ENCODE measurements at regions not wholly inside any gene's neighbourhood (a gene's known extent, or its start where the extent isn't known, plus 50 kb on each side); places are given as distances from the start of the nearest gene placed in this dataset.

GRCh38 chr7:46352004-46352954, 431.2 kb upstream of the IGFBP3 start:
- no peaks in the 10 kb centered on the region for H3K4me1 ChIP-seq
- no peak overlapping the region for H3K4me3 ChIP-seq
- H3K27ac ChIP-seq: no peak overlapping the region
- no peak for DNase-seq (ENCODE audit: extremely low spot score in 2 of 2)
- H3K36me3 ChIP-seq: no peaks in the 10 kb centered on the region
- no peaks in the 10 kb centered on the region for H3K9me3 ChIP-seq
- TF ChIP-seq CTCF (IDR thresholded peaks at IDR 0.05) (peak in 2 of 3 experiments; percentile 11 to 14), POLR2AphosphoS5 (IDR thresholded peaks at IDR 0.05; ENCODE audit: insufficient read depth in 1 of 2, low read depth in 1 of 2) (no peak), POLR2A (IDR thresholded peaks at IDR 0.05) (no peak)
- no peaks in the 10 kb centered on the region for H3K27me3 ChIP-seq
- intact Hi-C loops (cut with DNase I): loop anchor here (5.0 kb wide), 1 partner anchor 430 kb away; the partner anchor contains the start of gene IGFBP3

- DNase-seq (ENCODE audit: extremely low spot score in 2 of 2): no peak
- Histone ChIP-seq H3K9me3 (no peaks in the 10 kb centered on the region), H3K36me3 (no peaks in the 10 kb centered on the region), H3K27me3 (no peaks in the 10 kb centered on the region), H3K27ac (no peak overlapping the region), H3K4me3 (no peak overlapping the region), H3K4me1 (no peaks in the 10 kb centered on the region)
- TF ChIP-seq POLR2A (IDR thresholded peaks at IDR 0.05) (no peak), POLR2AphosphoS5 (IDR thresholded peaks at IDR 0.05; ENCODE audit: insufficient read depth in 1 of 2, low read depth in 1 of 2) (no peak), CTCF (IDR thresholded peaks at IDR 0.05) (no peak)
- intact Hi-C loops (cut with DNase I): no loop called here
Measured at GRCh38 chr7:46349490-46349889, 428.4 kb upstream of the IGFBP3 start.

- no peak overlapping the region for H3K27ac ChIP-seq
- intact Hi-C loops (cut with DNase I): no loop called here
- H3K27me3 ChIP-seq: no peaks in the 10 kb centered on the region
- H3K4me1 ChIP-seq: no peaks in the 10 kb centered on the region
- TF ChIP-seq POLR2AphosphoS5 (IDR thresholded peaks at IDR 0.05; ENCODE audit: insufficient read depth in 1 of 2, low read depth in 1 of 2) (no peak), CTCF (IDR thresholded peaks at IDR 0.05) (no peak), POLR2A (IDR thresholded peaks at IDR 0.05) (no peak)
- H3K9me3 ChIP-seq: no peaks in the 10 kb centered on the region
- H3K4me3 ChIP-seq: no peak overlapping the region
- no peak for DNase-seq (ENCODE audit: extremely low spot score in 2 of 2)
- H3K36me3 ChIP-seq: no peaks in the 10 kb centered on the region
Measured at GRCh38 chr7:46344533-46344932, 423.5 kb upstream of the IGFBP3 start.

GRCh38 chr7:46343802-46344201, 422.7 kb upstream of the IGFBP3 start:
- intact Hi-C loops (cut with DNase I): no loop called here
- Histone ChIP-seq H3K27ac (no peak overlapping the region), H3K4me3 (no peak overlapping the region), H3K9me3 (no peaks in the 10 kb centered on the region), H3K4me1 (no peaks in the 10 kb centered on the region), H3K27me3 (no peaks in the 10 kb centered on the region), H3K36me3 (no peaks in the 10 kb centered on the region)
- no peak for TF ChIP-seq POLR2AphosphoS5 (IDR thresholded peaks at IDR 0.05; ENCODE audit: insufficient read depth in 1 of 2, low read depth in 1 of 2)
- TF ChIP-seq POLR2A (IDR thresholded peaks at IDR 0.05): no peak
- no peak for DNase-seq (ENCODE audit: extremely low spot score in 2 of 2)

- Histone ChIP-seq H3K27me3 (no peaks in the 10 kb centered on the region), H3K36me3 (no peaks in the 10 kb centered on the region), H3K4me3 (no peak overlapping the region), H3K9me3 (no peaks in the 10 kb centered on the region), H3K4me1 (no peaks in the 10 kb centered on the region), H3K27ac (no peak overlapping the region)
- TF ChIP-seq POLR2AphosphoS5 (IDR thresholded peaks at IDR 0.05; ENCODE audit: insufficient read depth in 1 of 2, low read depth in 1 of 2) (no peak), CTCF (IDR thresholded peaks at IDR 0.05) (no peak), POLR2A (IDR thresholded peaks at IDR 0.05) (no peak)
- intact Hi-C loops (cut with DNase I): no loop called here
- DNase-seq (ENCODE audit: extremely low spot score in 2 of 2): no peak
Measured at GRCh38 chr7:46322937-46323336, 401.9 kb upstream of the IGFBP3 start.
